Stomach (tissue), 8 donors: ENCODE measurements at regions not wholly inside any gene's neighbourhood (a gene's known extent, or its start where the extent isn't known, plus 50 kb on each side); places are given as distances from the start of the nearest gene placed in this dataset.
"Not testable (repeated sequence)": the region's sequence is repeated elsewhere in the genome, so short reads cannot be mapped to it uniquely, and the experiment has no call there.

Experiments used
- DNase-seq, 2 donors: peaks; one replicate each; pipeline versions ENCODE4 v3.0.0 to v3.0.0-alpha.2; 2013 to 2019
- H3K27ac ChIP-seq, 5 donors: fragments of 200-600 bp in 4 of 5; sonication (generic) in 4 of 5; one replicate each; pipeline ENCODE4 v1.5.1; 2013 to 2019; ENCODE audit warnings: mild to moderate bottlenecking in 1 of 5, moderate library complexity in 1 of 5
- H3K27me3 ChIP-seq, 3 donors: fragments of 200-600 bp; sonication (generic); one replicate each; pipeline ENCODE4 v1.5.1; 2017 to 2019; ENCODE audit warnings: mixed run types in 1 of 3
- H3K36me3 ChIP-seq, 4 donors: fragments of 200-600 bp; sonication (generic); 1 replicate in 3 of 4; 2 replicates in 1 of 4; pipeline ENCODE4 v1.5.1; 2016 to 2019
- H3K4me1 ChIP-seq, 4 donors: fragments of 200-600 bp; sonication (generic); one replicate each; pipeline ENCODE4 v1.5.1; 2016 to 2019
- H3K4me3 ChIP-seq, 4 donors: fragments of 200-600 bp; sonication (generic) in 3 of 4; one replicate each; pipeline ENCODE4 v1.5.1; 2016 to 2019; ENCODE audit warnings: mild to moderate bottlenecking in 1 of 4
- H3K9me3 ChIP-seq, 4 donors: fragments of 200-600 bp; sonication (generic); one replicate each; pipeline ENCODE4 v1.5.1; 2016 to 2019
- CTCF ChIP-seq, 7 experiments: fragments of 450-650 bp in 4 of 7; fragments of 200-600 bp in 3 of 7; sonication (generic) in 3 of 7; IDR thresholded peaks; one replicate each; pipeline ENCODE4 v1.5.1; 2016 to 2019; ENCODE audit warnings: antibody characterized with exemption in 7 of 7, control low read depth in 2 of 7, mild to moderate bottlenecking in 1 of 7
- POLR2AphosphoS5 ChIP-seq, 3 donors: sonication (generic); formaldehyde crosslinking; IDR thresholded peaks; one replicate each; pipeline ENCODE4 v1.6.1; 2016; ENCODE audit warnings: antibody characterized with exemption in 3 of 3
- WGBS, 5 donors: extraction: QIAGEN DNeasy Blood & Tissue Kit in 3 of 5; methylation state at CpG; one replicate each; pipeline versions ENCODE4 v1.1.5 to v1.1.7; 2013 to 2018; 5-methylcytosine and 5-hydroxymethylcytosine counted together
- intact Hi-C: fragments of 100-400 bp; cut with DNase I; formaldehyde crosslinking; loops from one replicate; pipeline ENCODE4 v1.15.1; 2023; ENCODE audit warnings: low total_unique reads
- donor health status: healthy with polysubstance abuse.
- donor health status: Bipolar disorder and iron deficiency.
- donor health status: healthy.

GRCh38 chr11:71723991-71724390 is 109.0 kb upstream of the DEFB108B start:
- H3K27ac ChIP-seq, H3K4me3 ChIP-seq, H3K36me3 ChIP-seq, H3K4me1 ChIP-seq, H3K27me3 ChIP-seq, intact Hi-C loops, DNase-seq, H3K9me3 ChIP-seq: not testable (repeated sequence)
- WGBS, 5 donors = 51 to 70% (median 65%) methylated on average over 4 to 5 of the region's 5 CpGs

- DNase-seq, H3K27ac ChIP-seq, H3K4me1 ChIP-seq, H3K4me3 ChIP-seq, H3K27me3 ChIP-seq, H3K36me3 ChIP-seq, H3K9me3 ChIP-seq, intact Hi-C loops: not testable (repeated sequence)
- 90 to 96% (median 93%) methylated on average over 6 to 7 of the region's 8 CpGs for WGBS, 5 donors
Observed at GRCh38 chr11:71730748-71731147, 102.3 kb upstream of the DEFB108B start.

GRCh38 chr11:71734368-71734767 is 98.6 kb upstream of the DEFB108B start:
- DNase-seq = peak; percentile 7 to 27
- H3K4me1 ChIP-seq, H3K27me3 ChIP-seq, H3K36me3 ChIP-seq, intact Hi-C loops, H3K4me3 ChIP-seq, H3K27ac ChIP-seq, H3K9me3 ChIP-seq: not testable (repeated sequence)
- 0 to 14% (median 0%) methylated on average over 1 to 2 of the region's 3 CpGs for WGBS, 5 donors

GRCh38 chr11:71738317-71738716 is 94.7 kb upstream of the DEFB108B start:
- H3K27ac ChIP-seq, H3K9me3 ChIP-seq, H3K27me3 ChIP-seq, H3K36me3 ChIP-seq, DNase-seq, H3K4me3 ChIP-seq, intact Hi-C loops, H3K4me1 ChIP-seq: not testable (repeated sequence)
- WGBS, 5 donors = 68 to 80% (median 75%) methylated on average over 4 of the region's 4 CpGs

GRCh38 chr11:71743385-71743784 is 89.6 kb upstream of the DEFB108B start:
- H3K27me3 ChIP-seq = peaks cover 0 to 17% (median 0%) of the 10 kb centered on the region in 3 donors
- H3K27ac ChIP-seq, H3K4me3 ChIP-seq, intact Hi-C loops, H3K9me3 ChIP-seq, H3K36me3 ChIP-seq: not testable (repeated sequence)
- H3K4me1 ChIP-seq = peaks cover 0 to 15% (median 3%) of the 10 kb centered on the region in 4 donors
- DNase-seq = peak in 1 of 2 donors; percentile 28
- WGBS, 5 donors = 21 to 70% (median 27%) methylated on average over 9 to 11 of the region's 11 CpGs

GRCh38 chr11:71745656-71746055 is 87.3 kb upstream of the DEFB108B start:
- H3K9me3 ChIP-seq, H3K36me3 ChIP-seq, intact Hi-C loops: not testable (repeated sequence)
- DNase-seq = peak; percentile 58 to 63
- peak overlapping the region; percentile 66 to 80 (median 75) for H3K27ac ChIP-seq
- 39 to 71% (median 43%) methylated on average over 11 of the region's 11 CpGs for WGBS, 5 donors
- H3K27me3 ChIP-seq = peaks cover 0 to 17% (median 0%) of the 10 kb centered on the region in 3 donors
- H3K4me3 ChIP-seq = peak overlapping the region in 3 of 4 donors; percentile 11 to 36 (median 17)
- H3K4me1 ChIP-seq = peaks cover 0 to 15% (median 5%) of the 10 kb centered on the region in 4 donors
- TF ChIP-seq POLR2AphosphoS5 (IDR thresholded peaks at IDR 0.05) = peak in 2 of 3 donors; percentile 34 to 57

GRCh38 chr11:71746263-71746662 is 86.7 kb upstream of the DEFB108B start:
- H3K36me3 ChIP-seq, intact Hi-C loops, H3K9me3 ChIP-seq, DNase-seq: not testable (repeated sequence)
- Histone ChIP-seq H3K4me3 (peak overlapping the region in 3 of 4 donors; percentile 11 to 36 (median 17)), H3K27me3 (peaks cover 0 to 17% (median 0%) of the 10 kb centered on the region in 3 donors), H3K4me1 (peaks cover 0 to 15% (median 5%) of the 10 kb centered on the region in 4 donors), H3K27ac (peak overlapping the region; percentile 66 to 80 (median 75))
- WGBS, 5 donors = 11 to 48% (median 27%) methylated on average over 3 to 4 of the region's 5 CpGs
- TF ChIP-seq CTCF (IDR thresholded peaks at IDR 0.05) = peak in 1 of 7 experiments; percentile 23

- H3K27ac ChIP-seq, intact Hi-C loops, H3K36me3 ChIP-seq, H3K4me3 ChIP-seq, H3K4me1 ChIP-seq, H3K9me3 ChIP-seq: not testable (repeated sequence)
- peaks cover 0 to 16% (median 0%) of the 10 kb centered on the region in 3 donors for H3K27me3 ChIP-seq
- DNase-seq = peak in 1 of 2 donors; percentile 15
- WGBS, 5 donors = 21 to 30% (median 21%) methylated on average over 12 to 14 of the region's 14 CpGs
Observed at GRCh38 chr11:71748965-71749620, 83.9 kb upstream of the DEFB108B start.

- H3K27ac ChIP-seq, intact Hi-C loops, H3K4me3 ChIP-seq, H3K4me1 ChIP-seq, DNase-seq, H3K9me3 ChIP-seq, H3K36me3 ChIP-seq: not testable (repeated sequence)
- peaks cover 0 to 11% (median 0%) of the 10 kb centered on the region in 3 donors for H3K27me3 ChIP-seq
- WGBS, 5 donors = 43 to 65% (median 50%) methylated on average over 11 of the region's 11 CpGs
Observed at GRCh38 chr11:71750908-71751307, 82.1 kb upstream of the DEFB108B start.

- H3K4me1 ChIP-seq, DNase-seq, H3K27me3 ChIP-seq, H3K9me3 ChIP-seq, H3K4me3 ChIP-seq, H3K27ac ChIP-seq, intact Hi-C loops, H3K36me3 ChIP-seq: not testable (repeated sequence)
- WGBS, 5 donors = 46 to 49% (median 47%) methylated on average over 17 to 20 of the region's 20 CpGs
Observed at GRCh38 chr11:71764695-71765491, 68.1 kb upstream of the DEFB108B start.
